CD4-positive, CD25-positive, alpha-beta regulatory T cell (primary cell): ENCODE measurements at regions not wholly inside any gene's neighbourhood (a gene's known extent, or its start where the extent isn't known, plus 50 kb on each side); places are given as distances from the start of the nearest gene placed in this dataset.

Experiments
- ATAC-seq, 2 donors: fragments of 150-1000 bp; cut with Tn5 transposase; one replicate each; pipeline ENCODE4 v1.10.0; 2021; ENCODE audit warnings: low read depth in 2 of 2, moderate number of reproducible peaks in 2 of 2, moderate library complexity in 1 of 2
- DNase-seq, 3 donors: peaks; one replicate each; pipeline versions ENCODE4 v3.0.0 to v3.0.0-alpha.2; 2012 to 2022; ENCODE audit warnings: mixed read lengths in 1 of 3
- H3K27ac ChIP-seq: one replicate; pipeline ENCODE4 v1.7.0; 2013; ENCODE audit warnings: mild to moderate bottlenecking, low read length; ENCODE audit not compliant: insufficient read depth, poor library complexity, severe bottlenecking
- H3K27me3 ChIP-seq: one replicate; pipeline ENCODE4 v1.7.0; 2013; ENCODE audit warnings: low read length; ENCODE audit not compliant: control insufficient read depth, insufficient read depth
- H3K36me3 ChIP-seq: one replicate; pipeline ENCODE4 v1.7.0; 2013; ENCODE audit warnings: mild to moderate bottlenecking, low read length, moderate library complexity; ENCODE audit not compliant: control insufficient read depth, insufficient read depth
- H3K4me1 ChIP-seq: 2 replicates; pipeline ENCODE4 v1.7.0; 2013; ENCODE audit warnings: mild to moderate bottlenecking, low read length; ENCODE audit not compliant: insufficient read depth, control insufficient read depth, poor library complexity, severe bottlenecking
- H3K4me3 ChIP-seq: one replicate; pipeline ENCODE4 v1.7.0; 2013; ENCODE audit warnings: low read depth, mild to moderate bottlenecking, low read length, moderate library complexity
- H3K9me3 ChIP-seq, 2 experiments: 1 replicate in 1 of 2; 2 replicates in 1 of 2; pipeline ENCODE4 v1.7.0; 2013; ENCODE audit warnings: low read length in 2 of 2, mild to moderate bottlenecking in 1 of 2, moderate library complexity in 1 of 2; ENCODE audit not compliant: control insufficient read depth in 2 of 2
- H3K27ac Mint-ChIP-seq, 3 donors: one replicate each; pipeline ENCODE4 v1.8.0; 2020 to 2022; ENCODE audit warnings: mild to moderate bottlenecking in 3 of 3, mixed read lengths in 3 of 3, moderate library complexity in 2 of 3
- H3K27me3 Mint-ChIP-seq: one replicate; pipeline ENCODE4 v1.8.0; 2022; ENCODE audit warnings: mild to moderate bottlenecking, mixed read lengths
- H3K36me3 Mint-ChIP-seq: one replicate; pipeline ENCODE4 v1.8.0; 2020; ENCODE audit warnings: mixed read lengths
- H3K4me1 Mint-ChIP-seq, 4 donors: one replicate each; pipeline ENCODE4 v1.8.0; 2020 to 2022; ENCODE audit warnings: mixed read lengths in 4 of 4, mild to moderate bottlenecking in 1 of 4
- H3K4me3 Mint-ChIP-seq, 4 donors: one replicate each; pipeline ENCODE4 v1.8.0; 2020 to 2022; ENCODE audit warnings: mild to moderate bottlenecking in 4 of 4, mixed read lengths in 4 of 4, moderate library complexity in 3 of 4
- H3K9me3 Mint-ChIP-seq, 7 donors: one replicate each; pipeline ENCODE4 v1.8.0; 2020 to 2022; ENCODE audit warnings: mixed read lengths in 7 of 7, mild to moderate bottlenecking in 3 of 7, moderate library complexity in 2 of 7

- Histone ChIP-seq H3K27ac (no peak overlapping the region), H3K36me3 (no peaks in the 10 kb centered on the region), H3K4me3 (no peak overlapping the region), H3K9me3 (no peaks in the 10 kb centered on the region), H3K4me1 (no peaks in the 10 kb centered on the region), H3K27me3 (peaks cover 4% of the 10 kb centered on the region)
- Mint-ChIP-seq H3K36me3 (no peaks in the 10 kb centered on the region), H3K4me1 (no peaks in the 10 kb centered on the region), H3K27me3 (peaks cover 19% of the 10 kb centered on the region), H3K9me3 (peaks cover 0 to 8% (median 0%) of the 10 kb centered on the region in 7 donors), H3K27ac (no peak overlapping the region), H3K4me3 (no peak overlapping the region)
- ATAC-seq: no peak
- no peak for DNase-seq
Measured at GRCh38 chr5:133773247-133774202, 161.2 kb upstream of the FSTL4 start.

- Histone ChIP-seq H3K27ac (no peak overlapping the region), H3K36me3 (no peaks in the 10 kb centered on the region), H3K9me3 (no peaks in the 10 kb centered on the region), H3K27me3 (peaks cover 4% of the 10 kb centered on the region), H3K4me1 (no peaks in the 10 kb centered on the region), H3K4me3 (no peak overlapping the region)
- ATAC-seq (no peak), DNase-seq (no peak)
- Mint-ChIP-seq H3K27ac (no peak overlapping the region), H3K9me3 (peaks cover 0 to 8% (median 0%) of the 10 kb centered on the region in 7 donors), H3K4me3 (no peak overlapping the region), H3K4me1 (no peaks in the 10 kb centered on the region), H3K27me3 (peaks cover 27% of the 10 kb centered on the region), H3K36me3 (no peaks in the 10 kb centered on the region)
Measured at GRCh38 chr5:133769842-133770241, 157.5 kb upstream of the FSTL4 start.

GRCh38 chr5:133763744-133764143 lies 151.4 kb upstream of the FSTL4 start:
- H3K4me1 Mint-ChIP-seq: no peaks in the 10 kb centered on the region
- H3K9me3 ChIP-seq: no peaks in the 10 kb centered on the region
- ATAC-seq (no peak), DNase-seq (no peak)
- H3K27ac Mint-ChIP-seq: no peak overlapping the region
- peaks cover 0 to 2% (median 0%) of the 10 kb centered on the region in 7 donors for H3K9me3 Mint-ChIP-seq
- H3K27ac ChIP-seq: no peak overlapping the region
- no peaks in the 10 kb centered on the region for H3K4me1 ChIP-seq
- H3K27me3 Mint-ChIP-seq: peaks cover 23% of the 10 kb centered on the region
- no peaks in the 10 kb centered on the region for H3K36me3 Mint-ChIP-seq
- H3K36me3 ChIP-seq: no peaks in the 10 kb centered on the region
- peaks cover 4% of the 10 kb centered on the region for H3K27me3 ChIP-seq
- H3K4me3 ChIP-seq: no peak overlapping the region
- no peak overlapping the region for H3K4me3 Mint-ChIP-seq

- no peak for DNase-seq
- H3K27ac Mint-ChIP-seq: no peak overlapping the region
Measured at GRCh38 chr5:133761632-133762031, 149.3 kb upstream of the FSTL4 start.

GRCh38 chr5:133760532-133760931 lies 148.2 kb upstream of the FSTL4 start:
- DNase-seq: no peak
- H3K4me3 Mint-ChIP-seq: no peak overlapping the region
- Histone ChIP-seq H3K9me3 (no peaks in the 10 kb centered on the region), H3K4me3 (no peak overlapping the region), H3K4me1 (no peaks in the 10 kb centered on the region), H3K27me3 (peaks cover 4% of the 10 kb centered on the region), H3K36me3 (no peaks in the 10 kb centered on the region), H3K27ac (no peak overlapping the region)
- H3K27ac Mint-ChIP-seq: no peak overlapping the region
- peaks cover 17% of the 10 kb centered on the region for H3K27me3 Mint-ChIP-seq
- ATAC-seq: no peak
- no peaks in the 10 kb centered on the region for H3K4me1 Mint-ChIP-seq
- no peaks in the 10 kb centered on the region for H3K36me3 Mint-ChIP-seq
- H3K9me3 Mint-ChIP-seq: peaks cover 0 to 2% (median 0%) of the 10 kb centered on the region in 7 donors

More at GRCh38 chr5:133761632-133762031, 149.3 kb upstream of the FSTL4 start:
- Histone ChIP-seq H3K9me3 (no peaks in the 10 kb centered on the region), H3K4me3 (no peak overlapping the region), H3K27me3 (peaks cover 4% of the 10 kb centered on the region), H3K27ac (no peak overlapping the region), H3K4me1 (no peaks in the 10 kb centered on the region), H3K36me3 (no peaks in the 10 kb centered on the region)
- Mint-ChIP-seq H3K4me1 (no peaks in the 10 kb centered on the region), H3K27me3 (peaks cover 17% of the 10 kb centered on the region), H3K4me3 (no peak overlapping the region), H3K36me3 (no peaks in the 10 kb centered on the region), H3K9me3 (peaks cover 0 to 2% (median 0%) of the 10 kb centered on the region in 7 donors)
- no peak for ATAC-seq

GRCh38 chr5:133758641-133759040 lies 146.3 kb upstream of the FSTL4 start:
- Histone ChIP-seq H3K4me3 (no peak overlapping the region), H3K4me1 (no peaks in the 10 kb centered on the region), H3K27me3 (peaks cover 2% of the 10 kb centered on the region), H3K9me3 (no peaks in the 10 kb centered on the region), H3K36me3 (no peaks in the 10 kb centered on the region), H3K27ac (no peak overlapping the region)
- Mint-ChIP-seq H3K4me3 (no peak overlapping the region), H3K27me3 (peaks cover 6% of the 10 kb centered on the region), H3K9me3 (peaks cover 0 to 1% (median 0%) of the 10 kb centered on the region in 7 donors), H3K36me3 (no peaks in the 10 kb centered on the region), H3K27ac (no peak overlapping the region), H3K4me1 (no peaks in the 10 kb centered on the region)
- no peak for DNase-seq
- no peak for ATAC-seq

- Histone ChIP-seq H3K27me3 (no peaks in the 10 kb centered on the region), H3K36me3 (no peaks in the 10 kb centered on the region), H3K9me3 (no peaks in the 10 kb centered on the region), H3K4me3 (no peak overlapping the region), H3K4me1 (no peaks in the 10 kb centered on the region), H3K27ac (no peak overlapping the region)
- Mint-ChIP-seq H3K4me1 (no peaks in the 10 kb centered on the region), H3K9me3 (peaks cover 0 to 1% (median 0%) of the 10 kb centered on the region in 7 donors), H3K27me3 (no peaks in the 10 kb centered on the region), H3K4me3 (no peak overlapping the region), H3K36me3 (no peaks in the 10 kb centered on the region), H3K27ac (no peak overlapping the region)
- DNase-seq (no peak), ATAC-seq (no peak)
Measured at GRCh38 chr5:133757396-133757945, 145.1 kb upstream of the FSTL4 start.
